ENCODE measurements at regions not wholly inside any gene's neighbourhood (a gene's known extent, or its start where the extent isn't known, plus 50 kb on each side); places are given as distances from the start of the nearest gene placed in this dataset.

- intact Hi-C loops (cut with micrococcal nuclease), result no loop called here
- Histone ChIP-seq H3K27ac (replicated peaks) (no peak overlapping the region), H3K4me3 (no peak overlapping the region), H3K9me3 (replicated peaks) (no peaks in the 10 kb centered on the region), H3K36me3 (no peaks in the 10 kb centered on the region), H3K27me3 (ENCODE audit: low read depth) (no peaks in the 10 kb centered on the region), H3K4me1 (no peaks in the 10 kb centered on the region)
- no peak for DNase-seq
- TF ChIP-seq CTCF (IDR thresholded peaks at IDR 0.05; ENCODE audit: borderline replicate concordance), result no peak
These were observed 353.0 kb downstream of the PLK2 start for GRCh38 chr5:58106754-58107410.

- Histone ChIP-seq H3K4me1 (no peaks in the 10 kb centered on the region), H3K27ac (replicated peaks) (no peak overlapping the region), H3K9me3 (replicated peaks) (no peaks in the 10 kb centered on the region), H3K36me3 (no peaks in the 10 kb centered on the region), H3K4me3 (no peak overlapping the region), H3K27me3 (ENCODE audit: low read depth) (no peaks in the 10 kb centered on the region)
- intact Hi-C loops (cut with micrococcal nuclease), result no loop called here
- no peak for TF ChIP-seq CTCF (IDR thresholded peaks at IDR 0.05; ENCODE audit: borderline replicate concordance)
- DNase-seq, result no peak
These were observed 354.1 kb downstream of the PLK2 start for GRCh38 chr5:58105836-58106235.

- Histone ChIP-seq H3K27ac (replicated peaks) (no peak overlapping the region), H3K9me3 (replicated peaks) (no peaks in the 10 kb centered on the region), H3K27me3 (ENCODE audit: low read depth) (no peaks in the 10 kb centered on the region), H3K4me1 (peaks cover 3% of the 10 kb centered on the region), H3K36me3 (no peaks in the 10 kb centered on the region), H3K4me3 (no peak overlapping the region)
- intact Hi-C loops (cut with micrococcal nuclease), result no loop called here
- DNase-seq, result no peak
- no peak for TF ChIP-seq CTCF (IDR thresholded peaks at IDR 0.05; ENCODE audit: borderline replicate concordance)
These were observed 360.6 kb downstream of the PLK2 start for GRCh38 chr5:58099257-58099656.

- no peaks in the 10 kb centered on the region for H3K27me3 ChIP-seq (ENCODE audit: low read depth)
- H3K27ac ChIP-seq (replicated peaks), result no peak overlapping the region
- H3K9me3 ChIP-seq (replicated peaks), result no peaks in the 10 kb centered on the region
- no peak for TF ChIP-seq CTCF (IDR thresholded peaks at IDR 0.05; ENCODE audit: borderline replicate concordance)
- intact Hi-C loops (cut with micrococcal nuclease), result no loop called here
- H3K36me3 ChIP-seq, result no peaks in the 10 kb centered on the region
- no peak for DNase-seq
- no peak overlapping the region for H3K4me3 ChIP-seq
- H3K4me1 ChIP-seq, result peaks cover 16% of the 10 kb centered on the region
These were observed 365.9 kb downstream of the PLK2 start for GRCh38 chr5:58094031-58094430.

GRCh38 chr5:58090704-58091103 is 369.2 kb downstream of the PLK2 start:
- H3K36me3 ChIP-seq, result no peaks in the 10 kb centered on the region
- TF ChIP-seq CTCF (IDR thresholded peaks at IDR 0.05; ENCODE audit: borderline replicate concordance), result no peak
- H3K4me1 ChIP-seq, result peaks cover 19% of the 10 kb centered on the region
- no peak overlapping the region for H3K27ac ChIP-seq (replicated peaks)
- H3K27me3 ChIP-seq (ENCODE audit: low read depth), result no peaks in the 10 kb centered on the region
- no peak overlapping the region for H3K4me3 ChIP-seq
- no peak for DNase-seq
- intact Hi-C loops (cut with micrococcal nuclease), result no loop called here
- no peaks in the 10 kb centered on the region for H3K9me3 ChIP-seq (replicated peaks)
